HEK293T (cell line): ENCODE measurements at regions not wholly inside any gene's neighbourhood (a gene's known extent, or its start where the extent isn't known, plus 50 kb on each side); places are given as distances from the start of the nearest gene placed in this dataset.

Experiments used
- CTCF ChIA-PET: fragments of 350-600 bp; formaldehyde crosslinking; extraction: SDS; loops from one replicate; lab custom pipeline; 2021; ENCODE audit warnings: antibody characterized with exemption, inconsistent platforms; lab: Yijun Ruan, JAX
- POLR2A ChIA-PET: fragments of 350-600 bp; formaldehyde crosslinking; extraction: SDS; loops from one replicate; lab custom pipeline; 2020; ENCODE audit warnings: antibody characterized with exemption, inconsistent platforms; lab: Yijun Ruan, JAX
- DNase-seq: peaks from one replicate; pipeline ENCODE4 v3.0.0; 2012; ENCODE audit warnings: mixed read lengths; ENCODE audit errors: extremely low spot score
- ARNT ChIP-seq: fragments of 450-650 bp; IDR thresholded peaks from 2 replicates; pipeline ENCODE4 v1.6.1; 2017; ENCODE audit warnings: mild to moderate bottlenecking
- BHLHE40 ChIP-seq: fragments of 450-650 bp; IDR thresholded peaks from 2 replicates; pipeline ENCODE4 v1.6.1; 2016; ENCODE audit warnings: mild to moderate bottlenecking, moderate library complexity, borderline replicate concordance
- CTBP1 ChIP-seq: fragments of 450-650 bp; IDR thresholded peaks from 2 replicates; pipeline ENCODE4 v1.6.1; 2016; ENCODE audit warnings: borderline replicate concordance
- ELF4 ChIP-seq: fragments of 450-650 bp; IDR thresholded peaks from 2 replicates; pipeline ENCODE4 v1.6.1; 2017; ENCODE audit warnings: antibody characterized with exemption
- FOXA1 ChIP-seq: fragments of 450-650 bp; IDR thresholded peaks from 2 replicates; pipeline ENCODE4 v1.6.1; 2016; ENCODE audit warnings: mild to moderate bottlenecking
- FOXK2 ChIP-seq: fragments of 450-650 bp; IDR thresholded peaks from 2 replicates; pipeline ENCODE4 v1.6.1; 2016; ENCODE audit warnings: mild to moderate bottlenecking
- FOXM1 ChIP-seq: fragments of 450-650 bp; IDR thresholded peaks from 2 replicates; pipeline ENCODE4 v1.6.1; 2017; ENCODE audit warnings: mild to moderate bottlenecking, borderline replicate concordance
- HDGF ChIP-seq: fragments of 450-650 bp; IDR thresholded peaks from 2 replicates; pipeline ENCODE4 v1.6.1; 2017; ENCODE audit warnings: antibody characterized with exemption, borderline replicate concordance
- L3MBTL2 ChIP-seq: fragments of 450-650 bp; conservative IDR thresholded peaks from 2 replicates; pipeline ENCODE4 v1.6.1; 2016; ENCODE audit warnings: mild to moderate bottlenecking
- LEF1 ChIP-seq: fragments of 450-650 bp; IDR thresholded peaks from 2 replicates; pipeline ENCODE4 v1.6.1; 2017; ENCODE audit warnings: mild to moderate bottlenecking, borderline replicate concordance
- NFRKB ChIP-seq: fragments of 450-650 bp; IDR thresholded peaks from 2 replicates; pipeline ENCODE4 v1.6.1; 2016; ENCODE audit warnings: mild to moderate bottlenecking, moderate library complexity
- PKNOX1 ChIP-seq: fragments of 450-650 bp; IDR thresholded peaks from 2 replicates; pipeline ENCODE4 v1.6.1; 2016
- SP1 ChIP-seq: fragments of 450-650 bp; IDR thresholded peaks from 2 replicates; pipeline ENCODE4 v1.6.1; 2017
- SUZ12 ChIP-seq: fragments of 450-650 bp; IDR thresholded peaks from 2 replicates; pipeline ENCODE4 v1.6.1; 2016; ENCODE audit warnings: mild to moderate bottlenecking
- TARDBP ChIP-seq: fragments of 450-650 bp; IDR thresholded peaks from 2 replicates; pipeline ENCODE4 v1.6.1; 2016
- ZNF384 ChIP-seq: fragments of 450-650 bp; IDR thresholded peaks from 2 replicates; pipeline ENCODE4 v1.6.1; 2016

GRCh38 chr5:90109285-90109684 is 300.3 kb downstream of the CETN3 start:
- POLR2A ChIA-PET: no interaction called here
- TF ChIP-seq LEF1 (no peak), ZNF384 (no peak), NFRKB (no peak), HDGF (no peak)
- DNase-seq: no peak
- CTCF ChIA-PET: no interaction called here

- ChIA-PET POLR2A (no interaction called here), CTCF (no interaction called here)
- no peak for TF ChIP-seq NFRKB
- TF ChIP-seq FOXA1: no peak
- no peak for TF ChIP-seq L3MBTL2
- TF ChIP-seq ELF4: no peak
- TF ChIP-seq ZNF384: no peak
- TF ChIP-seq BHLHE40: no peak
- TF ChIP-seq TARDBP: no peak
- TF ChIP-seq FOXK2: no peak
- TF ChIP-seq SP1: no peak
- DNase-seq: no peak
Measured at GRCh38 chr5:90099099-90099498, 310.5 kb downstream of the CETN3 start.

- TF ChIP-seq PKNOX1: no peak
- TF ChIP-seq LEF1: no peak
- no peak for TF ChIP-seq ZNF384
- POLR2A ChIA-PET: interaction anchor here (1.0 kb wide), 1 partner anchor 313 kb away, joined by 5 read pairs; the partner anchor contains the start of gene CETN3
- CTCF ChIA-PET: no interaction called here
- DNase-seq: no peak
Measured at GRCh38 chr5:90097082-90097477, 312.5 kb downstream of the CETN3 start.

- CTCF ChIA-PET: no interaction called here
- no peak for TF ChIP-seq L3MBTL2
- no peak for TF ChIP-seq PKNOX1
- no peak for TF ChIP-seq FOXA1
- TF ChIP-seq ARNT: no peak
- no peak for TF ChIP-seq CTBP1
- TF ChIP-seq LEF1: no peak
- no peak for TF ChIP-seq ELF4
- no peak for TF ChIP-seq NFRKB
- no peak for TF ChIP-seq FOXK2
- TF ChIP-seq ZNF384: no peak
- TF ChIP-seq TARDBP: no peak
- TF ChIP-seq SUZ12: no peak
- no peak for TF ChIP-seq SP1
- POLR2A ChIA-PET: interaction anchor here (1.0 kb wide), 1 partner anchor 313 kb away, joined by 5 read pairs; the partner anchor contains the start of gene CETN3
- peak; percentile 12 for DNase-seq
Measured at GRCh38 chr5:90096415-90097081, 313.0 kb downstream of the CETN3 start.

- CTCF ChIA-PET: no interaction called here
- POLR2A ChIA-PET: no interaction called here
- TF ChIP-seq ARNT: no peak
- TF ChIP-seq BHLHE40: no peak
- no peak for TF ChIP-seq SP1
- no peak for TF ChIP-seq SUZ12
- no peak for TF ChIP-seq L3MBTL2
- no peak for TF ChIP-seq FOXK2
- no peak for TF ChIP-seq FOXM1
- no peak for TF ChIP-seq ZNF384
- no peak for TF ChIP-seq LEF1
- TF ChIP-seq PKNOX1: no peak
- TF ChIP-seq TARDBP: no peak
- TF ChIP-seq CTBP1: no peak
- TF ChIP-seq HDGF: no peak
- no peak for DNase-seq
Measured at GRCh38 chr5:90095292-90096060, 314.1 kb downstream of the CETN3 start.

GRCh38 chr5:90093751-90094485 is 315.6 kb downstream of the CETN3 start:
- ChIA-PET POLR2A (interaction anchor here (0.7 kb wide), 1 partner anchor 10 kb away, joined by 4 read pairs; no protein-coding TSS in a partner anchor), CTCF (no interaction called here)
- DNase-seq: no peak
- TF ChIP-seq HDGF (no peak), FOXA1 (no peak), TARDBP (no peak), BHLHE40 (no peak)
